COLO668 (cell line): ENCODE measurements at regions not wholly inside any gene's neighbourhood (a gene's known extent, or its start where the extent isn't known, plus 50 kb on each side); places are given as distances from the start of the nearest gene placed in this dataset.
"Not testable (repeated sequence)": the region's sequence is repeated elsewhere in the genome, so short reads cannot be mapped to it uniquely, and the experiment has no call there.

Experiments used
- DNase-seq: peaks from one replicate; lab custom pipeline; 2025; ENCODE audit not compliant: unreplicated experiment; lab: John Stamatoyannopoulos, UW

- no peak for DNase-seq
Measured at GRCh38 chr10:42985436-42986316, 91.2 kb upstream of the RET start.

GRCh38 chr10:42986633-42987032 lies 90.2 kb upstream of the RET start:
- no peak for DNase-seq

DNA sequence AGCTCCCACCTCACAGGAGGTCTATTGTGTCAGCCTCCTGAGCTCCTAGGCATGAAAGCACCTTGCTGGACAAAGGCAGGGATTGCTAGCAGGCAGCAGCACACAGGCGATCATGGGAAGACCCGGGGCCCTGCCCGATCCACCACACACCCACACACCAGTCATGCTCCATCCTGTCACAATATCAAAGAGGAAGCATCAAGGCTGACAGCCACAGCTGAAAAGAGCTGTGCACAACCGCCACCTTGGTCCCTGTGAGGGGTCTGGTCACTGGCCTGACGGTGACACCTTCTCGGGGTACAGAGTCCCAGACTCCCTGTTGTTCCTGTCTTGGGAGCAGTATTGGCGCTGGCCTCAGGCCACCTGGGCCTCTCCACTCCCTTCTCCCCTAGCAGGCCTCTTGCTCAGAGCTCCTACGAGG lies 89.7 kb upstream of the RET start:
- DNase-seq, result no peak

DNA sequence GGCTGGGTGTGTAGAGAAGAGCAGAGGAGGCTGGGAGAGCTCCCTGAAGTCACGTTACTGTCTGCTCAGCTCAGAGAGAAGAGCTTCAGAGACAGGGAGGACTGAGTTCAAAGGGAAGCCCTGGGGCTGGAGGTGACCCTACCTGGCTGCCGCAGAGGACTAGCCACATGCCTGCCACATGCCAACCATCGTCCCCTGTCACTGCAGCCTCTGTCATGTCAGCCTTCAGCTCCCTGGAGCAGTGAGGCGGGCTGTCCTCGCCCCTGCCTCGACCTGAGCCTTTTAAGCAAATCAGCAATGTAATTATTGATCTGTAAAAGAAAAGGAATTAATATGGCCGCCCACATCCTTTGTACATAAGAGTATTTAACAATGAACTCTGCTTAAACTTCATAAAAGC lies 89.3 kb upstream of the RET start:
- no peak for DNase-seq

GRCh38 chr10:42988069-42988468 lies 88.8 kb upstream of the RET start:
- no peak for DNase-seq

GRCh38 chr10:42988517-42989395 lies 88.1 kb upstream of the RET start:
- DNase-seq, result no peak

- DNase-seq, result no peak
Measured at GRCh38 chr10:42989481-42989921, 87.4 kb upstream of the RET start.

- DNase-seq, result no peak
Measured at GRCh38 chr10:42990016-42990720, 86.7 kb upstream of the RET start.

- DNase-seq, result no peak
Measured at GRCh38 chr10:42990721-42991441, 86.0 kb upstream of the RET start.

- no peak for DNase-seq
Measured at GRCh38 chr10:42991442-42992098, 85.3 kb upstream of the RET start.

GRCh38 chr10:42992156-42992956 lies 84.5 kb upstream of the RET start:
- DNase-seq, result no peak

- DNase-seq, result no peak
Measured at GRCh38 chr10:42992957-42993390, 83.9 kb upstream of the RET start.

- DNase-seq, result not testable (repeated sequence)
Measured at GRCh38 chr10:42994909-42995308, 82.0 kb upstream of the RET start.

DNA sequence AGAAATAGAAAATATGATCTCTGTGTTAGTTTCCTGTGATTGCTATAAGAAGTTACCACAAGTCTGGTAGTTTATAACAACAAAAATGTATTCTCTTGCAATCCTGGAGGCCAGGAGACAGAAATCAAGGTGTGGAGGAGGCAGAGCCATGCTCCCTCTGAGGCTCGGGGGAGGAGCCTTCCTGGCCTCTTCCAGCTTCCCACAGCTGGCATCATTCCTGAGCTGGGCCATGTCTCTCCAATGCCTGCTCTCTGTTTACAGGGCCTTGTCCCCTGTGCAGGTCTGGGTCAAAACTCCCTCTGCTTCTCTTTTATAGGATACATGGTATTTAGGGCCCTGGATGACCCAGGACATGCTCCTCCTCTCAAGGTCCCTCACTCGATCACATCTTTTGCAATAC lies 81.3 kb upstream of the RET start:
- DNase-seq, result no peak

- no peak for DNase-seq
Measured at GRCh38 chr10:42996588-42996987, 80.3 kb upstream of the RET start.

DNA sequence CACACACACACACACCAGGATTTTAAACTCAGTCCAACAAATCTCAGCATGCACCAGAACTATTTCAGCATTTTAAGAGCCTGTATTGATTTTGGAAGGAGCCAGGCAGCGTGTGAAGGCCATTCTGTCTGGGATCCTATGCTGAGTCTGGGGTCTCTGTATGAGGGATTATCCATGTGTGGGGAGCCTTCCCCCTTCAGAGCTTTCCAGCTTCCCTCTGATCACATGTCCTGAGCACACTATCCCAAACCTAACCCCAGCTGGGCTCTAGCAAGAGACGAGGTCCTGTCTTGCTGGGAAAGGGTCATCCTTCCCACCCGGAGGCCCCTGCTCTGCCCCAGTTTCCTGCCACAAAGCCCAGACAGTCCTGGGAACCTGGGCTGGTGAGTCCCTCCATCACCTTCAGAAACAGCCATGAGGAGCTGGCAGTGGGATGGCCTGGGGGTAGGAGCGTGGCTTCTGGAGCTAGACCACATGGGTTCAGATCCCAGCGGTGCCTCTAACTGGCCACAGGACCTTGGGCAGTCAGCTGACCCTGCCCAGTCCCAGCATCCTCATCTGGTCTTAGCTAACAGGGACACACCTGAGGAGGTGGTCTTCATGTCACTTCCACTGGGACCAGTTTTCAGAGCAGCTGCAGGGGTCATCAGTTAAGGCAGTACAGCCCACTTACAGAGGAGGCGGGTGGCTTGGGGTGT lies 79.6 kb upstream of the RET start:
- no peak for DNase-seq

DNA sequence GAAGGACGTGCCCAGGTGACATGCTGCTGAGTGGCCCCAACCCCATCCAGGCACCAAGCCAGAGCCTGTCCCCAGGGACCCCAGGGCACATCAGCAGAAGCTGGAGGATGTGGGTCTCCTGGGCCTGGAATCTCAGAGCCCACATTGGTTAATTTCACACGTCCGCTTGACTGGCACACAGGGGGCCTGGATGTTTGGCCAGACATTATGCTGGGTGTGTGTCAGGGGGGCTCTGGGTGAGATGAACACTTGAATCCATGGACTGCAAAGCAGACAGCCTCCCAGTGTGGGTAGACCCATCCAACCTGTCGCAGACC lies 79.1 kb upstream of the RET start:
- DNase-seq, result no peak

- DNase-seq, result no peak
Measured at GRCh38 chr10:42998481-42999384, 78.1 kb upstream of the RET start.
